Panc1 (cell line): ENCODE measurements at regions not wholly inside any gene's neighbourhood (a gene's known extent, or its start where the extent isn't known, plus 50 kb on each side); places are given as distances from the start of the nearest gene placed in this dataset.

Source experiments
- ATAC-seq: fragments of 200-7000 bp; cut with Tn5 transposase; 2 replicates; pipeline ENCODE4 v1.9.1; 2020; ENCODE audit warnings: mild to moderate bottlenecking, moderate library complexity
- BruUV-seq: library from RNA; stranded (reverse); fragments of 400-500 nt; replicated peaks from 2 replicates; lab custom pipeline; 2021; lab: Mats Ljungman, UMichigan
- CTCF ChIA-PET: fragments of 300-600 bp; sonication (Branson Sonifier 250); formaldehyde crosslinking; loops from one replicate; lab custom pipeline; 2022; ENCODE audit warnings: antibody characterized with exemption; lab: Charles Lee
- POLR2A ChIA-PET: fragments of 300-600 bp; sonication (Branson Sonifier 250); formaldehyde crosslinking; loops from one replicate; lab custom pipeline; 2022; ENCODE audit warnings: antibody characterized with exemption; lab: Charles Lee
- DNase-seq: peaks from one replicate; pipeline ENCODE4 v3.0.0-alpha.2; 2010; ENCODE audit warnings: low read depth, low spot score
- H3K27ac ChIP-seq: 2 replicates; pipeline ENCODE4 v1.5.1; 2011; ENCODE audit warnings: mild to moderate bottlenecking, low read length, inconsistent platforms
- H3K27me3 ChIP-seq: fragments of 200-500 bp; sonication (Bioruptor generic); 2 replicates; pipeline ENCODE4 v1.6.0; 2014; ENCODE audit warnings: low read length, inconsistent platforms; ENCODE audit not compliant: control insufficient read depth, insufficient read depth
- H3K36me3 ChIP-seq: fragments of 200-500 bp; sonication (Bioruptor generic); 2 replicates; pipeline ENCODE4 v1.5.1; 2014; ENCODE audit warnings: inconsistent platforms, mild to moderate bottlenecking, low read length, moderate library complexity; ENCODE audit not compliant: control insufficient read depth, insufficient read depth
- H3K4me1 ChIP-seq: 2 replicates; pipeline ENCODE4 v1.5.1; 2011; ENCODE audit warnings: inconsistent platforms, mild to moderate bottlenecking, low read length, moderate library complexity; ENCODE audit not compliant: control insufficient read depth, insufficient read depth
- H3K4me3 ChIP-seq, 2 experiments: 2 replicates each; pipeline ENCODE4 v1.5.1; 2011 to 2012; ENCODE audit warnings: low read depth in 2 of 2, low read length in 2 of 2, mild to moderate bottlenecking in 2 of 2, inconsistent platforms in 1 of 2, moderate library complexity in 1 of 2
- H3K9me3 ChIP-seq: fragments of 200-500 bp; sonication (Bioruptor generic); 2 replicates; pipeline ENCODE4 v1.5.1; 2014; ENCODE audit warnings: low read depth, mild to moderate bottlenecking, inconsistent platforms, low read length, moderate library complexity; ENCODE audit not compliant: control insufficient read depth, insufficient read depth
- CTCF ChIP-seq: fragments of 450-650 bp; IDR thresholded peaks from 2 replicates; pipeline ENCODE4 v1.5.1; 2017; ENCODE audit warnings: mild to moderate bottlenecking
- POLR2AphosphoS5 ChIP-seq: IDR thresholded peaks from 2 replicates; pipeline ENCODE4 v1.6.1; 2012; ENCODE audit warnings: mild to moderate bottlenecking, low read depth, low read length, moderate library complexity
- SIN3A ChIP-seq: IDR thresholded peaks from 2 replicates; pipeline ENCODE4 v1.6.1; 2012; ENCODE audit warnings: low read depth, mild to moderate bottlenecking, low read length, moderate library complexity, borderline replicate concordance; ENCODE audit not compliant: insufficient read depth
- TCF7L2 ChIP-seq: IDR thresholded peaks from 2 replicates; pipeline ENCODE4 v1.6.1; 2011; ENCODE audit warnings: mild to moderate bottlenecking, low read depth, low read length, inconsistent platforms
- in situ Hi-C: cut with HindIII; loops from 2 replicates; pipeline ENCODE4 v1.10.0; 2016; ENCODE audit warnings: low sequenced_read_pairs, low pct_unique_long_range_greater_than_20kb
- intact Hi-C: fragments of 100-400 bp; cut with micrococcal nuclease; formaldehyde crosslinking; loops from one replicate; pipeline ENCODE4 v1.10.0; 2022; ENCODE audit not compliant: unreplicated experiment
- TF ChIP-seq, protein P1 (sequence below), 2 experiments: IDR thresholded peaks; 2 replicates each; pipeline ENCODE4 v1.6.1; 2011 to 2012; ENCODE audit warnings: low read depth in 2 of 2, control low read depth in 1 of 2, low read length in 1 of 2, mild to moderate bottlenecking in 1 of 2, moderate library complexity in 1 of 2; ENCODE audit not compliant: insufficient read depth in 1 of 2

GRCh38 chr10:128816726-128817125, 650.3 kb upstream of the MGMT start:
- no peak for DNase-seq
- no peaks in the 10 kb centered on the region for H3K4me1 ChIP-seq
- in situ Hi-C loops (no loop called here), intact Hi-C loops (no loop called here)
- H3K27ac ChIP-seq, result no peak overlapping the region
- TF ChIP-seq, protein P1, sequence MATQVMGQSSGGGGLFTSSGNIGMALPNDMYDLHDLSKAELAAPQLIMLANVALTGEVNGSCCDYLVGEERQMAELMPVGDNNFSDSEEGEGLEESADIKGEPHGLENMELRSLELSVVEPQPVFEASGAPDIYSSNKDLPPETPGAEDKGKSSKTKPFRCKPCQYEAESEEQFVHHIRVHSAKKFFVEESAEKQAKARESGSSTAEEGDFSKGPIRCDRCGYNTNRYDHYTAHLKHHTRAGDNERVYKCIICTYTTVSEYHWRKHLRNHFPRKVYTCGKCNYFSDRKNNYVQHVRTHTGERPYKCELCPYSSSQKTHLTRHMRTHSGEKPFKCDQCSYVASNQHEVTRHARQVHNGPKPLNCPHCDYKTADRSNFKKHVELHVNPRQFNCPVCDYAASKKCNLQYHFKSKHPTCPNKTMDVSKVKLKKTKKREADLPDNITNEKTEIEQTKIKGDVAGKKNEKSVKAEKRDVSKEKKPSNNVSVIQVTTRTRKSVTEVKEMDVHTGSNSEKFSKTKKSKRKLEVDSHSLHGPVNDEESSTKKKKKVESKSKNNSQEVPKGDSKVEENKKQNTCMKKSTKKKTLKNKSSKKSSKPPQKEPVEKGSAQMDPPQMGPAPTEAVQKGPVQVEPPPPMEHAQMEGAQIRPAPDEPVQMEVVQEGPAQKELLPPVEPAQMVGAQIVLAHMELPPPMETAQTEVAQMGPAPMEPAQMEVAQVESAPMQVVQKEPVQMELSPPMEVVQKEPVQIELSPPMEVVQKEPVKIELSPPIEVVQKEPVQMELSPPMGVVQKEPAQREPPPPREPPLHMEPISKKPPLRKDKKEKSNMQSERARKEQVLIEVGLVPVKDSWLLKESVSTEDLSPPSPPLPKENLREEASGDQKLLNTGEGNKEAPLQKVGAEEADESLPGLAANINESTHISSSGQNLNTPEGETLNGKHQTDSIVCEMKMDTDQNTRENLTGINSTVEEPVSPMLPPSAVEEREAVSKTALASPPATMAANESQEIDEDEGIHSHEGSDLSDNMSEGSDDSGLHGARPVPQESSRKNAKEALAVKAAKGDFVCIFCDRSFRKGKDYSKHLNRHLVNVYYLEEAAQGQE (IDR thresholded peaks at IDR 0.05; ENCODE audit: insufficient read depth in 1 of 2, low read depth in 2 of 2, low read length in 1 of 2), result no peak
- no peak for TF ChIP-seq TCF7L2
- no peak for TF ChIP-seq SIN3A
- TF ChIP-seq CTCF, result no peak
- no peak for TF ChIP-seq POLR2AphosphoS5
- ATAC-seq, result no peak
- POLR2A ChIA-PET, result no interaction called here
- no peak overlapping the region for H3K4me3 ChIP-seq
- CTCF ChIA-PET, result no interaction called here
- no peaks in the 10 kb centered on the region for H3K36me3 ChIP-seq
- H3K27me3 ChIP-seq, result no peaks in the 10 kb centered on the region
- no peaks in the 10 kb centered on the region for H3K9me3 ChIP-seq
- BruUV-seq, result no TSS peak

GRCh38 chr10:128817636-128818035, 649.4 kb upstream of the MGMT start:
- POLR2A ChIA-PET, result no interaction called here
- intact Hi-C loops, result no loop called here
- Histone ChIP-seq H3K4me1 (no peaks in the 10 kb centered on the region), H3K27ac (no peak overlapping the region), H3K9me3 (no peaks in the 10 kb centered on the region), H3K27me3 (no peaks in the 10 kb centered on the region), H3K36me3 (no peaks in the 10 kb centered on the region), H3K4me3 (no peak overlapping the region)
- CTCF ChIA-PET, result no interaction called here
- ATAC-seq, result no peak
- no peak for DNase-seq
- no peak for TF ChIP-seq TCF7L2
- no peak for TF ChIP-seq POLR2AphosphoS5
- no peak for TF ChIP-seq SIN3A
- TF ChIP-seq, protein P1 (IDR thresholded peaks at IDR 0.05; ENCODE audit: insufficient read depth in 1 of 2, low read depth in 2 of 2, low read length in 1 of 2), result no peak
- TF ChIP-seq CTCF, result no peak
- no TSS peak for BruUV-seq
- in situ Hi-C loops, result no loop called here
